WTC11 (cell line): ENCODE measurements at regions not wholly inside any gene's neighbourhood (a gene's known extent, or its start where the extent isn't known, plus 50 kb on each side); places are given as distances from the start of the nearest gene placed in this dataset.

ENCODE experiments used
- ATAC-seq: fragments of 200-7000 bp; cut with Tn5 transposase; 2 replicates; pipeline ENCODE4 v1.10.0; 2021; ENCODE audit warnings: mild to moderate bottlenecking, moderate library complexity
- CTCF ChIA-PET: fragments of 300-600 bp; sonication (Branson Sonifier 250); formaldehyde crosslinking; loops from one replicate; lab custom pipeline; 2021; ENCODE audit warnings: antibody characterized with exemption; lab: Charles Lee
- POLR2A ChIA-PET: fragments of 350-600 bp; sonication (Branson Sonifier 250); formaldehyde crosslinking; loops from one replicate; lab custom pipeline; 2021; ENCODE audit warnings: antibody characterized with exemption; lab: Charles Lee
- DNase-seq: peaks from one replicate; pipeline ENCODE4 v3.0.0; 2021; ENCODE audit warnings: low spot score
- H3K27ac Mint-ChIP-seq: 2 replicates; pipeline ENCODE4 v1.8.0; 2021; ENCODE audit warnings: mixed read lengths
- H3K27me3 Mint-ChIP-seq: 2 replicates; pipeline ENCODE4 v1.8.0; 2021; ENCODE audit warnings: low read depth, mild to moderate bottlenecking, moderate library complexity, mixed read lengths
- H3K36me3 Mint-ChIP-seq: 2 replicates; pipeline ENCODE4 v1.8.0; 2021; ENCODE audit warnings: mixed read lengths
- H3K4me1 Mint-ChIP-seq: 2 replicates; pipeline ENCODE4 v1.8.0; 2022; ENCODE audit warnings: mixed read lengths
- H3K4me3 Mint-ChIP-seq: 2 replicates; pipeline ENCODE4 v1.8.0; 2021; ENCODE audit warnings: mild to moderate bottlenecking, moderate library complexity, mixed read lengths
- H3K9me3 Mint-ChIP-seq: 2 replicates; pipeline ENCODE4 v1.8.0; 2021; ENCODE audit warnings: mixed read lengths
- ATF6 ChIP-seq: sonication (generic); formaldehyde crosslinking; IDR thresholded peaks from 2 replicates; pipeline ENCODE4 v1.8.1; 2023; ENCODE audit warnings: mild to moderate bottlenecking, missing genetic modification reagents
- CDX4 ChIP-seq: fragments of 250-450 bp; sonication (Bioruptor Pico); IDR thresholded peaks from 2 replicates; pipeline ENCODE4 v1.9.0; 2021; ENCODE audit warnings: moderate library complexity, mild to moderate bottlenecking, inconsistent platforms, borderline replicate concordance
- CREM ChIP-seq: sonication (generic); formaldehyde crosslinking; IDR thresholded peaks from 2 replicates; pipeline ENCODE4 v1.8.1; 2022; ENCODE audit warnings: mild to moderate bottlenecking, missing genetic modification reagents, moderate library complexity
- EMX1 ChIP-seq: fragments of 250-450 bp; sonication (Bioruptor Pico); IDR thresholded peaks from 2 replicates; pipeline ENCODE4 v1.8.0; 2021; ENCODE audit warnings: mild to moderate bottlenecking
- GRHL2 ChIP-seq: fragments of 250-450 bp; sonication (Bioruptor Pico); IDR thresholded peaks from 2 replicates; pipeline ENCODE4 v1.8.0; 2022; ENCODE audit warnings: mild to moderate bottlenecking, moderate library complexity; ENCODE audit not compliant: insufficient replicate concordance, severe bottlenecking
- IRF1 ChIP-seq: sonication (generic); formaldehyde crosslinking; IDR thresholded peaks from 2 replicates; pipeline ENCODE4 v1.8.0; 2023; ENCODE audit warnings: missing genetic modification reagents
- IRF2 ChIP-seq: sonication (generic); formaldehyde crosslinking; IDR thresholded peaks from 2 replicates; pipeline ENCODE4 v1.8.0; 2022; ENCODE audit warnings: low read depth, missing genetic modification reagents, borderline replicate concordance
- KAT7 ChIP-seq: sonication (generic); formaldehyde crosslinking; IDR thresholded peaks from 2 replicates; pipeline ENCODE4 v1.8.1; 2023; ENCODE audit warnings: missing genetic modification reagents, mild to moderate bottlenecking, borderline replicate concordance
- MYBL2 ChIP-seq: sonication (generic); formaldehyde crosslinking; IDR thresholded peaks from 2 replicates; pipeline ENCODE4 v1.8.1; 2023; ENCODE audit warnings: mild to moderate bottlenecking, moderate library complexity, missing genetic modification reagents
- OVOL2 ChIP-seq: fragments of 250-450 bp; sonication (Bioruptor Pico); IDR thresholded peaks from 2 replicates; pipeline ENCODE4 v1.9.0; 2021; ENCODE audit warnings: mild to moderate bottlenecking, borderline replicate concordance
- RELA ChIP-seq: sonication (generic); formaldehyde crosslinking; IDR thresholded peaks from 2 replicates; pipeline ENCODE4 v1.8.1; 2022; ENCODE audit warnings: missing genetic modification reagents, mild to moderate bottlenecking, borderline replicate concordance
- SP1 ChIP-seq: sonication (generic); formaldehyde crosslinking; conservative IDR thresholded peaks from 2 replicates; pipeline ENCODE4 v1.8.1; 2022; ENCODE audit warnings: missing genetic modification reagents
- ZBTB43 ChIP-seq: sonication (generic); formaldehyde crosslinking; IDR thresholded peaks from 2 replicates; pipeline ENCODE4 v1.8.1; 2023; ENCODE audit warnings: mild to moderate bottlenecking, missing genetic modification reagents
- ZNF121 ChIP-seq: sonication (generic); formaldehyde crosslinking; IDR thresholded peaks from 2 replicates; pipeline ENCODE4 v1.8.0; 2023; ENCODE audit warnings: missing genetic modification reagents
- ZNF423 ChIP-seq: fragments of 250-450 bp; sonication (Bioruptor Pico); IDR thresholded peaks from 2 replicates; pipeline ENCODE4 v2.1.2; 2022; ENCODE audit warnings: mild to moderate bottlenecking, moderate library complexity
- ZNF512 ChIP-seq: sonication (generic); formaldehyde crosslinking; IDR thresholded peaks from 2 replicates; pipeline ENCODE4 v1.8.1; 2022; ENCODE audit warnings: missing genetic modification reagents, borderline replicate concordance

GRCh38 chr9:113707953-113708695 lies 168.0 kb upstream of the ZNF618 start:
- Mint-ChIP-seq H3K36me3 (peaks cover 19% of the 10 kb centered on the region), H3K9me3 (peaks cover 23% of the 10 kb centered on the region), H3K4me1 (peaks cover 44% of the 10 kb centered on the region), H3K27ac (no peak overlapping the region), H3K27me3 (peaks cover 4% of the 10 kb centered on the region), H3K4me3 (no peak overlapping the region)
- no peak for TF ChIP-seq ZBTB43 (CRISPR knock-in tag)
- TF ChIP-seq CDX4 (CRISPR knock-in tag): no peak
- TF ChIP-seq RELA: no peak
- TF ChIP-seq OVOL2 (CRISPR knock-in tag): no peak
- TF ChIP-seq ZNF423: no peak
- TF ChIP-seq ZNF121 (CRISPR knock-in tag): no peak
- TF ChIP-seq EMX1 (CRISPR knock-in tag): no peak
- no peak for TF ChIP-seq GRHL2 (CRISPR knock-in tag)
- TF ChIP-seq ZNF512 (CRISPR knock-in tag): no peak
- TF ChIP-seq CREM (CRISPR knock-in tag): no peak
- DNase-seq (no peak), ATAC-seq (no peak)
- POLR2A ChIA-PET: no interaction called here
- CTCF ChIA-PET: no interaction called here

- H3K27ac Mint-ChIP-seq: no peak overlapping the region
- H3K4me1 Mint-ChIP-seq: peaks cover 40% of the 10 kb centered on the region
- peaks cover 4% of the 10 kb centered on the region for H3K27me3 Mint-ChIP-seq
- ATAC-seq (peak; percentile 41), DNase-seq (no peak)
- ChIA-PET POLR2A (no interaction called here), CTCF (interaction anchor here (0.8 to 0.9 kb wide), 2 partner anchors 27 to 54 kb away, joined by 3 to 4 read pairs; no protein-coding TSS in a partner anchor)
- peaks cover 19% of the 10 kb centered on the region for H3K36me3 Mint-ChIP-seq
- peaks cover 26% of the 10 kb centered on the region for H3K9me3 Mint-ChIP-seq
- no peak for TF ChIP-seq ATF6
- TF ChIP-seq SP1 (CRISPR knock-in tag): no peak
- TF ChIP-seq KAT7 (CRISPR knock-in tag): no peak
- no peak for TF ChIP-seq IRF1 (CRISPR knock-in tag)
- TF ChIP-seq ZBTB43 (CRISPR knock-in tag): no peak
- TF ChIP-seq MYBL2 (CRISPR knock-in tag): no peak
- no peak for TF ChIP-seq IRF2 (CRISPR knock-in tag)
- H3K4me3 Mint-ChIP-seq: no peak overlapping the region
Measured at GRCh38 chr9:113708821-113709713, 167.0 kb upstream of the ZNF618 start.
